HFFc6 (cell line): ENCODE measurements at regions not wholly inside any gene's neighbourhood (a gene's known extent, or its start where the extent isn't known, plus 50 kb on each side); places are given as distances from the start of the nearest gene placed in this dataset.
A peak's percentile ranks its signal among the peaks of the same experiment; 100 is the strongest.

Experiments used
- DNase-seq: peaks from one replicate; pipeline ENCODE4 v3.0.0-alpha.2; 2018
- H3K27ac Mint-ChIP-seq: 2 replicates; pipeline ENCODE4 v1.8.0; 2020; ENCODE audit warnings: mild to moderate bottlenecking, mixed read lengths
- H3K27me3 Mint-ChIP-seq: 2 replicates; pipeline ENCODE4 v1.8.0; 2021; ENCODE audit warnings: mild to moderate bottlenecking, moderate library complexity, mixed read lengths; ENCODE audit not compliant: insufficient read depth
- H3K36me3 Mint-ChIP-seq: 2 replicates; pipeline ENCODE4 v1.8.0; 2021; ENCODE audit warnings: low read depth, mixed read lengths
- H3K4me1 Mint-ChIP-seq: 2 replicates; pipeline ENCODE4 v1.8.0; 2020; ENCODE audit warnings: low read depth, mixed read lengths
- H3K4me3 Mint-ChIP-seq: 2 replicates; pipeline ENCODE4 v1.8.0; 2020; ENCODE audit warnings: mild to moderate bottlenecking, moderate library complexity, mixed read lengths
- H3K9me3 Mint-ChIP-seq: 2 replicates; pipeline ENCODE4 v1.8.0; 2020; ENCODE audit warnings: mild to moderate bottlenecking, mixed read lengths
- CTCF ChIP-seq: fragments of 200-600 bp; sonication (generic); IDR thresholded peaks from 2 replicates; pipeline ENCODE4 v1.5.0; 2021; ENCODE audit warnings: antibody characterized with exemption, mild to moderate bottlenecking

GRCh38 chr7:41633690-41634089, 69.2 kb downstream of the INHBA start:
- DNase-seq: no peak
- H3K27me3 Mint-ChIP-seq: no peaks in the 10 kb centered on the region; the same call in 1 of the 2 replicates
- H3K27ac Mint-ChIP-seq: no peak overlapping the region
- no peak for TF ChIP-seq CTCF
- peaks cover 30% of the 10 kb centered on the region for H3K4me1 Mint-ChIP-seq
- no peaks in the 10 kb centered on the region for H3K36me3 Mint-ChIP-seq
- H3K9me3 Mint-ChIP-seq: no peaks in the 10 kb centered on the region
- H3K4me3 Mint-ChIP-seq: no peak overlapping the region

GRCh38 chr7:41630741-41631140, 72.1 kb downstream of the INHBA start:
- no peak for TF ChIP-seq CTCF
- H3K36me3 Mint-ChIP-seq: no peaks in the 10 kb centered on the region
- H3K27ac Mint-ChIP-seq: no peak overlapping the region
- DNase-seq: no peak
- H3K9me3 Mint-ChIP-seq: no peaks in the 10 kb centered on the region
- no peak overlapping the region for H3K4me3 Mint-ChIP-seq
- H3K27me3 Mint-ChIP-seq: no peaks in the 10 kb centered on the region; the same call in 1 of the 2 replicates
- peaks cover 21% of the 10 kb centered on the region for H3K4me1 Mint-ChIP-seq

GRCh38 chr7:41629711-41630111, 73.2 kb downstream of the INHBA start:
- no peak overlapping the region for H3K4me3 Mint-ChIP-seq
- no peak for TF ChIP-seq CTCF
- no peaks in the 10 kb centered on the region for H3K36me3 Mint-ChIP-seq
- H3K9me3 Mint-ChIP-seq: no peaks in the 10 kb centered on the region
- H3K27ac Mint-ChIP-seq: no peak overlapping the region
- H3K4me1 Mint-ChIP-seq: peaks cover 27% of the 10 kb centered on the region
- H3K27me3 Mint-ChIP-seq: no peaks in the 10 kb centered on the region; the same call in 1 of the 2 replicates
- DNase-seq: no peak

GRCh38 chr7:41628901-41629300, 74.0 kb downstream of the INHBA start:
- no peak for TF ChIP-seq CTCF
- H3K4me1 Mint-ChIP-seq: peaks cover 31% of the 10 kb centered on the region
- no peaks in the 10 kb centered on the region; the same call in 1 of the 2 replicates for H3K27me3 Mint-ChIP-seq
- no peaks in the 10 kb centered on the region for H3K36me3 Mint-ChIP-seq
- H3K9me3 Mint-ChIP-seq: no peaks in the 10 kb centered on the region
- no peak overlapping the region for H3K4me3 Mint-ChIP-seq
- H3K27ac Mint-ChIP-seq: 0 out of 2 replicates have a peak overlapping the region, but pooled peaks have one; percentile 2
- peak; percentile 32 for DNase-seq

GRCh38 chr7:41627645-41628298, 75.1 kb downstream of the INHBA start:
- Mint-ChIP-seq H3K9me3 (no peaks in the 10 kb centered on the region), H3K36me3 (no peaks in the 10 kb centered on the region), H3K4me3 (no peak overlapping the region), H3K27me3 (no peaks in the 10 kb centered on the region; the same call in 1 of the 2 replicates), H3K27ac (no peak overlapping the region), H3K4me1 (peaks cover 31% of the 10 kb centered on the region)
- no peak for TF ChIP-seq CTCF
- no peak for DNase-seq
